Iris pigment epithelial cell (primary cell): ENCODE measurements at regions not wholly inside any gene's neighbourhood (a gene's known extent, or its start where the extent isn't known, plus 50 kb on each side); places are given as distances from the start of the nearest gene placed in this dataset.
"Not testable (repeated sequence)": the region's sequence is repeated elsewhere in the genome, so short reads cannot be mapped to it uniquely, and the experiment has no call there.

ENCODE experiments used
- DNase-seq: peaks from one replicate; pipeline ENCODE4 v3.0.0-alpha.2; 2011; ENCODE audit warnings: low read depth

DNA sequence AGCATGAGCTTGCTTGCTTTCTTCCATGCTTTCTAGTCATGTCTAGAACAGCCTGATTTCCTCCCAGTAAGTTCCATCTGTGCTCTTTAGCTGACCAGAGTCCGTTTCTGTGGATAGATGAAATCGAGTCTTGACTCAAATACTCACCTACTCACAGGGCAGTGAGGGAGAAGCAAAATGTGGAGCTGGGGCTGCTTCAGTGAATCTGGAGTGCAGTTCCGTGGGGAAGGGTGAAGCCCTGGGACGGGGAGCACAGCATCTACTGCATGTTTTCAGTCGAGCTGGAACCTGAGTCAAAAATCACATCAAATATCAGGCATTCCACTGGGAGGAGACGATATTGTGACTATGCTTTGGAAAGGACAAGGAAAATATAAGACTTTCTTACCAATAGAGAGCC lies 70.3 kb upstream of the PRMT8 start:
- DNase-seq, result no peak

DNA sequence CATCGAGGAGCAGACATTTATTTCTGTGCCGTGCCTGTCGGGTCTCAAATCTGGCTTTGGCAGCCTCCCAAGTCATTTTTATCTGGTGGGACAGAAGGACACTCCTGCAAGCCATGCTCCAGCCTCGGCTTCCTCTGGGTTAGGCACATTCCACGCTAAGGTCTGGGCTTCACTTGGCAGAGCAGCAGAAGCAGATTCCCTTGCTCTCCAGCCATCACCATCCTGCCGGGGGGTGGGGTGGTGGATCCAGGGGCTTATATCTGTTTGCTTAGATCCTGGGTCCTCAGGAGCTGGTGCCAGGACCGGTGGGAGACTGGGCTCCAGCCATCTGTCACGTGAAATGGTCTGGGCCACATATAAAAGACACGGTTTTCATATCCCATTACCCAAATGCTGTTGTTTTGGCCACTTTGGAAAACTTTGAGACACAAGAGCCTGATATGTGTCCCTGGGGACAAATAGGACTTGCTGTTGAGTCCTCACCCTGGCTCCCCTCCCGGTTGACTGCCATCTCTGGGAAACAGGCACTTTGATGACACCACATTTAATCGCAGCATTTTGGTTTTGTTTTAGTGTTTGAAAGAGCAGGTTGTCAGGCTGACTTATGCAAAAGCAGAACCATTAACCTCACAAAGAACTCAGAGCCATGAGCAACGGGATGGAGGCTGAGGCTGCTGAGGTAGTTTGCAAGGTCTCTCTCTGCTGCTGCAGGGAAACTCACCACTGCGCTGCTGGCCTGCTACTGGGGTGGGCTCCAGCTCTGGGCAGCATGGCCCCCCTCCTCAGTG lies 69.6 kb upstream of the PRMT8 start:
- no peak for DNase-seq

DNA sequence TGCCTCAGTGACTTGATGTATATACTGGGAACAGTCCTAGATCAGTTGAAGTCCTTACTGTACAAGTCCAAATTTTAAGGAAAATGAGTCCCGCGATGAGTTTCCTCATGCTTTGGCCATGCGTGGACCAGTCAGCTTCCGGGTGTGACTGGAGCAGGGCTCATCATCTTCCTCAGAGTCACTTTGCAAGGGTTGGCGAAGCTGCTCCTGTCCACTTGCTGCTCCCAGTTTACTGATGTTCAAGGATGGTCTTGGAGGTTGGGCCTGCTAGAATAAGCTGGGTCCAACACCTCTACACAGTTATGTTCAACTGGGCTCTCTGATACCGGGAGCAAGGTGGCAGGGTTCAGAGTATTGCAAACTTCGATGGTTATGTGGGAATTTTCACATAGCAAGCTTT lies 66.2 kb upstream of the PRMT8 start:
- DNase-seq, result not testable (repeated sequence)

DNA sequence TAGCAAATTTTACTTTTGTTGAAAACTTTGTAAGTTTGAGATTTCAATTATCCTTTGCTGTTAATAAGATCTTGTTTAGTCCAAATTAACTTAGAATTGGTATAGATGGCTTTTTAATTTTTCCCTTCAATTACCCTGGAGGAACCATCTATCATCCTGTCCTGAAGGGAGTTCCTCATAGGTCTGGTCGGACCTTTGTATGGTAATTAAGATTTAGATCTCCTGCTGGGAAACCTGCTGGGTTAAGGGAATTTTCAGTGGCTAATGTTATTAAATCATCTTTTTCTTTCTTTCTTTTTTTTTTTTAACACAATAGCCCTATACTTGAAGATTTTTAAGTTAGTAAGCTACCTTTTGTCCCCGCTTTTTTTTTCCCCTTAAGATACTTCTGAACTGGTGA lies 63.0 kb upstream of the PRMT8 start:
- DNase-seq, result no peak

DNA sequence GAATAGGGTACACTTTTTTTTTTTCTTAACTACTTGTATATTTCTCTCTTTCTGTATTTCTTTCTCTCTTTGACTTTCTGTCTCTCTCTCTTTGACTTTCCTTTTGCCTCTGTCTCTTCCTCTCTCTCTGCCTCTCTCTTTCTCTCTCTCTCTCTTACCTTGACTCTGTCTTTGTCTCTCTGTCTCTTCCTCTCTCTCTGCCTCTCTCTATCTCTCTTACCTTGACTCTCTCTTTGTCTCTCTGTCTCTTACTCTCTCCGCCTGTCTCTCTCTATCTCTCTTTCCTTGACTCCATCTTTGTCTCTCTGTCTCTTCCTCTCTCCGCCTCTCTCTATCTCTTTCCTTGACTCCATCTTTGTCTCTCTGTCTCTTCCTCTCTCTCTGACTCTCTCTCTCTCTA lies 62.4 kb upstream of the PRMT8 start:
- DNase-seq, result no peak

DNA sequence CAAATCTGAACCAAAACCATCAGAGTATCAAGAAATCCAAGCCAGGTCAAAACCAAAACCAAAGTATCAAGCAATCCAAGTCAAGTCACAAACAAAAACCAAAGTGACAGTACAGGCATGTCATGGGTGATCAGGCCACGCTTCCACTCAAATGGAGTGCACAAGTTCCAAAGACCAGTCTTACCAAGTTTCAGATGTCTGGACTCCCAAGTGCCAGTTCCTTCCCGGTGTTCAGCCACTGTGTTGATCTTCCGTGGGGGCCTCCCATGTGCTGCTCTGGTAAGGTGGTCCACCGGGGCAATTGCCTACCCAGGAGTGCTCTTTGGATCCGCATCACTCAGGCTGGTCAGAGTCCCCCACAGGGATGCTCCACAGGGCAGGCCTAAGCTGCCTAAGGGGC lies 61.5 kb upstream of the PRMT8 start:
- DNase-seq, result not testable (repeated sequence)

- no peak for DNase-seq
These were observed 59.3 kb upstream of the PRMT8 start for GRCh38 chr12:3431686-3432085.

- DNase-seq, result peak; percentile 7
These were observed 58.7 kb upstream of the PRMT8 start for GRCh38 chr12:3432176-3432742.

DNA sequence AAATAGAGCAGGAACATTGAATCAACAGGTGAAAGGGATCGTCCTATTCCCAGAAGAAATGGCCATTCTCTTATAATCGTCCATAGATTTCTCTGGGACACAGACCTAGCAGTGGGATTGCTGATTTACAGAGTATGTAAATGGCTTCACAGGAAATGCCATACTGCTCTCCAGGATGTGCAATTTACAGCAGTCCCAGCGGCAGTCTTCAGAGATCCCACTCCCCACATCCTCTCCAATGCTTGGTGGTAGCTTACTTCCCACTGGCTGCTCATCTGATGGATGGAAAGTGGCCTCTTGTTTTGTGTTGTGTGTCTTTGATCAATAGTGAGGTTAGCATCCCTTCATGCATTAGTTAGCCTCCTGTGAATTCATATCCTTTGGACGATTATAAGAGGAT lies 58.1 kb upstream of the PRMT8 start:
- DNase-seq, result no peak

GRCh38 chr12:3436461-3437065 lies 54.4 kb upstream of the PRMT8 start:
- DNase-seq, result no peak

DNA sequence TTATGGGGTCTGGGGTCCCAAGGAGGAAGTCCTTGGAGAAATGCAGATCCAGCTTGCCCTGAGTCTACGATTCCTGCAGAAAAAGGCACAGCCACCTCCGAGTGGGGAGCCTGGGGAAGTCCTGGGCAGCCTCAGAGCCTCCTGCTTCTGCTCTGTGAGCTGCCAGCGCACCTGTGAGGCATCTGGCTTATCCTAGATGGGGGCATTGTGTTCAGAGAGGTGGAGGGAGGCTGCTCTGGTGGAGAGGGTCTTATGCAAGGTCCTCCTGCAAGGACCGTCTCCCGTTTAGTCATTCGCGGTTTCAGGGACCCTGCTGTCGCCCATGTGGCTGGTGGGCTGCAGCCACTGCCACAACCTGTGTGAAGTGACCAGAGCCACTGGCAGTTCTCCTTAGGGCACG lies 53.0 kb upstream of the PRMT8 start:
- no peak for DNase-seq

DNA sequence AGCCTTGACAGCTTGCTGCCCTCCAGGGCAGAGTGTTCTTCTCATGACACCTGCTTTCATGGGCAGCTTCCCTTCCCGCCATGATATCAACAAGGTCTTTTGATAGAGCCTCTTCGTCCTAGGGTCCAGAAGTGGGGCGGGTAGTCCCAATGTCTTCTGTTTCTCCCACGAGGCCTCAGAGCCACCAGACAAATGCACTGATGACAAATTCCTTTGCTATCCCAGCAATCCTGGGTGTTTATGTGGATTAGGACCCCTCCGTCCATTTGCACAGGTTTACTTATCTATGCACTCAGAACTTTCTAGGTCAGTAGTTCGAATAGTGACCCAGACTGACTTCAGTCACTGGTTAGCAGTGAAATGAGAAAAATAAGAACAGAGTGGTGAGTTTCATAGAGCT lies 52.6 kb upstream of the PRMT8 start:
- no peak for DNase-seq
